Body of pancreas (tissue), 4 donors: ENCODE measurements at regions not wholly inside any gene's neighbourhood (a gene's known extent, or its start where the extent isn't known, plus 50 kb on each side); places are given as distances from the start of the nearest gene placed in this dataset.

Experiments
- ATAC-seq: fragments of 150-250 bp; one replicate; pipeline ENCODE4 v1.9.1; 2016
- DNase-seq, 4 donors: peaks; one replicate each; pipeline ENCODE4 v3.0.0-alpha.2; 2019
- H3K27ac ChIP-seq, 4 donors: fragments of 200-600 bp; sonication (generic); 1 replicate in 3 of 4; 2 replicates in 1 of 4; pipeline versions ENCODE4 v1.5.1 to v1.6.1; 2016 to 2019; ENCODE audit warnings: mild to moderate bottlenecking in 1 of 4, mixed read lengths in 1 of 4, moderate library complexity in 1 of 4
- H3K27me3 ChIP-seq, 2 donors: fragments of 200-600 bp; sonication (generic); one replicate each; pipeline ENCODE4 v1.6.0; 2016; ENCODE audit warnings: mild to moderate bottlenecking in 1 of 2
- H3K36me3 ChIP-seq, 2 donors: fragments of 200-600 bp; sonication (generic); replicated peaks in 1 of 2; 2 replicates each; pipeline ENCODE4 v1.5.1; 2016; ENCODE audit warnings: low read depth in 2 of 2; ENCODE audit not compliant: insufficient read depth in 1 of 2
- H3K4me1 ChIP-seq: fragments of 200-600 bp; sonication (generic); one replicate; pipeline ENCODE4 v1.6.0; 2016
- H3K4me3 ChIP-seq, 2 donors: fragments of 200-600 bp; sonication (generic); 1 replicate in 1 of 2; 2 replicates in 1 of 2; pipeline ENCODE4 v1.5.1; 2016 to 2019
- H3K9me3 ChIP-seq, 3 donors: fragments of 200-600 bp; sonication (generic); 1 replicate in 2 of 3; 2 replicates in 1 of 3; pipeline ENCODE4 v1.5.1; 2016
- CTCF ChIP-seq, 7 experiments: fragments of 450-650 bp in 4 of 7; fragments of 200-600 bp in 3 of 7; sonication (generic) in 3 of 7; IDR thresholded peaks; one replicate each; pipeline ENCODE4 v1.5.1; 2016 to 2019; ENCODE audit warnings: antibody characterized with exemption in 7 of 7
- POLR2A ChIP-seq, 3 donors: fragments of 450-650 bp; IDR thresholded peaks; one replicate each; pipeline ENCODE4 v1.6.1; 2016; ENCODE audit warnings: antibody characterized with exemption in 3 of 3, mild to moderate bottlenecking in 2 of 3
- WGBS, 2 donors: methylation state at CpG; one replicate each; pipeline ENCODE4 v1.1.5; 2017; 5-methylcytosine and 5-hydroxymethylcytosine counted together
- intact Hi-C: fragments of 100-400 bp; cut with DNase I; formaldehyde crosslinking; loops from one replicate; pipeline ENCODE4 v1.15.1; 2023

GRCh38 chr4:124191329-124191728 is 521.2 kb downstream of the ANKRD50 start:
- H3K9me3 ChIP-seq: peaks cover 0 to 3% (median 0%) of the 10 kb centered on the region in 3 donors
- no peak overlapping the region for H3K27ac ChIP-seq
- TF ChIP-seq POLR2A (IDR thresholded peaks at IDR 0.05): no peak
- no peak for TF ChIP-seq CTCF (IDR thresholded peaks at IDR 0.05)
- H3K27me3 ChIP-seq: no peaks in the 10 kb centered on the region
- intact Hi-C loops: no loop called here
- no peak overlapping the region for H3K4me3 ChIP-seq
- WGBS, 2 donors: 86 to 89% methylated on average over 1 of the region's 1 CpG
- no peaks in the 10 kb centered on the region for H3K36me3 ChIP-seq
- DNase-seq: no peak
- H3K4me1 ChIP-seq: no peaks in the 10 kb centered on the region
- ATAC-seq: no peak

GRCh38 chr4:124192544-124192943 is 520.0 kb downstream of the ANKRD50 start:
- 55 to 56% methylated on average over 2 of the region's 2 CpGs for WGBS, 2 donors
- no peaks in the 10 kb centered on the region for H3K4me1 ChIP-seq
- H3K4me3 ChIP-seq: no peak overlapping the region
- TF ChIP-seq POLR2A (IDR thresholded peaks at IDR 0.05) (no peak), CTCF (IDR thresholded peaks at IDR 0.05) (no peak)
- H3K36me3 ChIP-seq: no peaks in the 10 kb centered on the region
- DNase-seq (no peak), ATAC-seq (no peak)
- no peaks in the 10 kb centered on the region for H3K27me3 ChIP-seq
- peaks cover 0 to 3% (median 0%) of the 10 kb centered on the region in 3 donors for H3K9me3 ChIP-seq
- intact Hi-C loops: no loop called here
- H3K27ac ChIP-seq: no peak overlapping the region

DNA sequence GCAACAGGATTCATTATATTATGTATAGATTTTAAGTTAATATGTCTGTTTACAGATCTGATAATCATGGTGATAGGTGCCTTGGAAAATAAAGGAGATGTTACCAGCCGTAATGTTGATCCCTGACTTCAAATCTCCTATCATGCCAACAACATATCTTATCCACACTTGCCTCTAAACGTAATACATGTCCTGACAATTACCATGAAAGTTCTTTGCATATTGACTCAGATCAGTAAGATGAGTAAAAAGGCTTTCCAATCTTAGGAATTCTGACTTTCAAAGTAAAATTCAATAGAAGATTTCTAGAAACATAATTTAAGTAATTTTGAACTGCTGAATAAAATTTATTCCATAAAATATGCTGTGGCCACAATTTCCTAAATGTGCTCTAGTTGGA is 513.3 kb downstream of the ANKRD50 start:
- no peaks in the 10 kb centered on the region for H3K9me3 ChIP-seq
- no peak for TF ChIP-seq CTCF (IDR thresholded peaks at IDR 0.05)
- TF ChIP-seq POLR2A (IDR thresholded peaks at IDR 0.05): no peak
- DNase-seq: no peak
- no peaks in the 10 kb centered on the region for H3K36me3 ChIP-seq
- intact Hi-C loops: no loop called here
- no peak for ATAC-seq
- WGBS, 2 donors: 40% methylated on average over 2 of the region's 2 CpGs
- peaks cover 8% of the 10 kb centered on the region for H3K4me1 ChIP-seq
- no peaks in the 10 kb centered on the region for H3K27me3 ChIP-seq
- H3K4me3 ChIP-seq: no peak overlapping the region
- H3K27ac ChIP-seq: no peak overlapping the region

- no peaks in the 10 kb centered on the region for H3K36me3 ChIP-seq
- DNase-seq (no peak), ATAC-seq (no peak)
- no peak overlapping the region for H3K27ac ChIP-seq
- H3K9me3 ChIP-seq: no peaks in the 10 kb centered on the region
- 84 to 87% methylated on average over 4 of the region's 4 CpGs for WGBS, 2 donors
- H3K27me3 ChIP-seq: no peaks in the 10 kb centered on the region
- H3K4me3 ChIP-seq: no peak overlapping the region
- TF ChIP-seq CTCF (IDR thresholded peaks at IDR 0.05): no peak
- TF ChIP-seq POLR2A (IDR thresholded peaks at IDR 0.05): no peak
- intact Hi-C loops: no loop called here
- peaks cover 8% of the 10 kb centered on the region for H3K4me1 ChIP-seq
These were observed 512.8 kb downstream of the ANKRD50 start for GRCh38 chr4:124199755-124200154.

GRCh38 chr4:124201636-124202035 is 510.9 kb downstream of the ANKRD50 start:
- H3K27ac ChIP-seq: no peak overlapping the region

More at GRCh38 chr4:124201636-124202035, 510.9 kb downstream of the ANKRD50 start:
- 83 to 85% methylated on average over 1 of the region's 1 CpG for WGBS, 2 donors
- Histone ChIP-seq H3K27me3 (no peaks in the 10 kb centered on the region), H3K9me3 (no peaks in the 10 kb centered on the region), H3K4me1 (peaks cover 14% of the 10 kb centered on the region), H3K4me3 (no peak overlapping the region), H3K36me3 (no peaks in the 10 kb centered on the region)
- ATAC-seq (no peak), DNase-seq (no peak)
- TF ChIP-seq POLR2A (IDR thresholded peaks at IDR 0.05) (no peak), CTCF (IDR thresholded peaks at IDR 0.05) (no peak)
- intact Hi-C loops: no loop called here
